Endothelial cell of umbilical vein (primary cell): ENCODE measurements at regions not wholly inside any gene's neighbourhood (a gene's known extent, or its start where the extent isn't known, plus 50 kb on each side); places are given as distances from the start of the nearest gene placed in this dataset.

ENCODE experiments used
- BruUV-seq: library from RNA; stranded (reverse); fragments of 400-500 nt; replicated peaks from 2 replicates; lab custom pipeline; 2021; lab: Mats Ljungman, UMichigan
- CTCF ChIA-PET: fragments of 300-600, 350-600 bp; sonication (Branson Sonifier 250); formaldehyde crosslinking; loops from one replicate; lab custom pipeline; 2021; ENCODE audit warnings: antibody characterized with exemption, inconsistent platforms; lab: Charles Lee
- POLR2A ChIA-PET: fragments of 300-600, 350-600 bp; sonication (Branson Sonifier 250); formaldehyde crosslinking; loops from one replicate; lab custom pipeline; 2021; ENCODE audit warnings: antibody characterized with exemption, inconsistent platforms; lab: Charles Lee
- DNase-seq: peaks from one replicate; pipeline ENCODE4 v3.0.0-alpha.2; 2011; ENCODE audit warnings: low read depth, low spot score
- FAIRE-seq: peaks from 2 replicates; lab custom pipeline; 2011; peaks lifted over from hg19 to GRCh38; lab: Jason Lieb, UNC
- H2AFZ ChIP-seq: 2 replicates; pipeline ENCODE4 v1.6.0; 2012; ENCODE audit warnings: low read depth, low read length, control low read depth, inconsistent platforms
- H3K27ac ChIP-seq: 2 replicates; pipeline ENCODE4 v1.5.1; 2011; ENCODE audit warnings: low read depth, mild to moderate bottlenecking, control low read depth, low read length, moderate library complexity; ENCODE audit not compliant: insufficient read depth
- H3K27me3 ChIP-seq, 2 experiments: 2 replicates each; pipeline versions ENCODE4 v1.6.0 to v1.6.1; 2011; ENCODE audit warnings: low read length in 2 of 2, mixed read lengths in 1 of 2; ENCODE audit not compliant: control insufficient read depth in 2 of 2, insufficient read depth in 2 of 2
- H3K36me3 ChIP-seq, 2 experiments: 2 replicates in 1 of 2; 3 replicates in 1 of 2; pipeline ENCODE4 v1.5.1; 2011; ENCODE audit warnings: low read length in 2 of 2, mild to moderate bottlenecking in 1 of 2, moderate library complexity in 1 of 2; ENCODE audit not compliant: control insufficient read depth in 2 of 2, insufficient read depth in 2 of 2; ENCODE audit errors: extremely low read depth in 1 of 2
- H3K4me1 ChIP-seq: 3 replicates; pipeline ENCODE4 v1.5.1; 2011; ENCODE audit warnings: mild to moderate bottlenecking, low read length; ENCODE audit not compliant: control insufficient read depth, insufficient read depth; ENCODE audit errors: extremely low read depth
- H3K4me2 ChIP-seq: 2 replicates; pipeline ENCODE4 v1.6.1; 2011; ENCODE audit warnings: low read length, control low read depth, mixed read lengths; ENCODE audit not compliant: insufficient read depth
- H3K4me3 ChIP-seq, 3 experiments: fragments of 200-600 bp in 1 of 3; sonication (generic), shearing (Covaris generic) in 1 of 3; replicated peaks in 1 of 3; 2 replicates each; pipeline ENCODE4 v1.5.1; 2011 to 2016; ENCODE audit warnings: control low read depth in 3 of 3, low read length in 3 of 3, mild to moderate bottlenecking in 2 of 3, inconsistent platforms in 1 of 3, low read depth in 1 of 3, moderate library complexity in 1 of 3; ENCODE audit not compliant: insufficient read depth in 1 of 3
- H3K79me2 ChIP-seq: 2 replicates; pipeline ENCODE4 v1.6.0; 2012; ENCODE audit warnings: low read length, inconsistent platforms; ENCODE audit not compliant: control insufficient read depth, insufficient read depth
- H3K9ac ChIP-seq: replicated peaks from 2 replicates; pipeline ENCODE3; 2011; ENCODE audit warnings: low read length, control low read depth; ENCODE audit not compliant: insufficient read depth; ENCODE audit errors: extremely low read depth
- H3K9me1 ChIP-seq: replicated peaks from 3 replicates; pipeline ENCODE4 v1.6.0; 2011; ENCODE audit warnings: mild to moderate bottlenecking, low read length; ENCODE audit not compliant: control insufficient read depth, insufficient read depth; ENCODE audit errors: extremely low read depth
- H3K9me3 ChIP-seq: replicated peaks from 2 replicates; pipeline ENCODE4 v1.5.1; 2012; ENCODE audit warnings: low read length, inconsistent platforms; ENCODE audit not compliant: control insufficient read depth, insufficient read depth
- H4K20me1 ChIP-seq: replicated peaks from 2 replicates; pipeline ENCODE3; 2011; ENCODE audit warnings: mild to moderate bottlenecking, low read length; ENCODE audit not compliant: control insufficient read depth, insufficient read depth; ENCODE audit errors: extremely low read depth
- EZH2 ChIP-seq: IDR thresholded peaks from 2 replicates; pipeline ENCODE4 v1.6.1; 2012; ENCODE audit warnings: borderline replicate concordance, low read depth, mild to moderate bottlenecking, moderate library complexity, low read length, inconsistent platforms; ENCODE audit not compliant: severe bottlenecking
- FOS ChIP-seq: IDR thresholded peaks from 2 replicates; pipeline ENCODE4 v1.6.1; 2011; ENCODE audit warnings: mild to moderate bottlenecking, low read length, moderate library complexity, borderline replicate concordance; ENCODE audit not compliant: insufficient read depth
- GATA2 ChIP-seq: IDR thresholded peaks from 2 replicates; pipeline ENCODE4 v1.7.0; 2011; ENCODE audit warnings: low read depth, mild to moderate bottlenecking, moderate library complexity, mixed read lengths, low read length; ENCODE audit not compliant: insufficient read length, insufficient read depth
- JUN ChIP-seq: IDR thresholded peaks from 2 replicates; pipeline ENCODE4 v1.6.1; 2011; ENCODE audit warnings: borderline replicate concordance, low read depth; ENCODE audit not compliant: insufficient read length, insufficient read depth
- MYC ChIP-seq: IDR thresholded peaks from one replicate; pipeline ENCODE4 v1.6.1; 2011; ENCODE audit warnings: mild to moderate bottlenecking, low read depth, low read length
- POLR2A ChIP-seq: IDR thresholded peaks from 2 replicates; pipeline ENCODE4 v1.6.1; 2012; ENCODE audit warnings: low read depth, mild to moderate bottlenecking, control low read depth, low read length
- POLR2AphosphoS5 ChIP-seq: IDR thresholded peaks from 2 replicates; pipeline ENCODE4 v1.6.1; 2012; ENCODE audit warnings: low read depth, mild to moderate bottlenecking, control low read depth, low read length, moderate library complexity; ENCODE audit not compliant: insufficient read depth
- dilution Hi-C: fragments of 300-500 bp; cut with MboI; formaldehyde crosslinking; loops from one replicate; pipeline ENCODE4 v1.15.0; 2019; ENCODE audit warnings: low sequenced_read_pairs; ENCODE audit not compliant: extremely low pct_ligation_motif_present
- intact Hi-C: fragments of 100-400 bp; cut with micrococcal nuclease; formaldehyde crosslinking; loops from one replicate; pipeline ENCODE4 v1.10.0; 2022
- TF ChIP-seq, protein P1 (sequence below), 2 donors: IDR thresholded peaks; 1 replicate in 1 of 2; 2 replicates in 1 of 2; pipeline ENCODE4 v1.5.1; 2011; ENCODE audit warnings: low read length in 2 of 2, mild to moderate bottlenecking in 2 of 2, moderate library complexity in 2 of 2, control low read depth in 1 of 2, inconsistent platforms in 1 of 2, low read depth in 1 of 2; ENCODE audit not compliant: insufficient read depth in 1 of 2; ENCODE audit errors: extremely low read depth in 1 of 2
- TF ChIP-seq, protein P2 (sequence below): IDR thresholded peaks from 2 replicates; pipeline ENCODE4 v1.6.1; 2011; ENCODE audit not compliant: insufficient read depth, insufficient read length

DNA sequence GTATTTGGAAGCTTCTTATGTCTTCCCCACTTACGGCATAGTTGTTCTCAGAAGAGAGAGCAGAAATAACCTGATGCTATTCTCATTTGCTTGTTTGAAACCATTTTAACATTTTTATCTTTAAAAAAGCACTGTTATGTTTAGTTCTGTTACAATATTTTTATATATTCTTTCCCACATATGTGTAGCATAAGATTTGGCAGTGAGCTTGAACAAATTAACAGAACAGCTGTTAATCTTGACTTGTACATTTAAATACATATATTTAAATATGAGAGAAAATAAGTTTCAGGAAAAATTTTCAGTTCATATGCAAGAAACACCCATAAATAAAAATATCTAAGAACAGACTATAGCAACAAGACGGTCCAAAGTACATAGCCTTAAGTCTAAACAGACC is 431.7 kb upstream of the IRAK1BP1 start:
- DNase-seq (no peak), FAIRE-seq (no peak)
- ChIA-PET POLR2A (no interaction called here), CTCF (interaction anchor here (0.9 to 2.0 kb wide), 4 partner anchors 24 to 375 kb away, joined by 3 to 11 read pairs (median 4); no protein-coding TSS in a partner anchor)
- no peak overlapping the region for H3K4me3 ChIP-seq
- intact Hi-C loops (loop anchor here (1.0 to 5.0 kb wide), 3 partner anchors 177 to 375 kb away; no protein-coding TSS in a partner anchor), dilution Hi-C loops (no loop called here)
- no peaks in the 10 kb centered on the region for H3K4me1 ChIP-seq
- no TSS peak for BruUV-seq
- H3K9me1 ChIP-seq: no peaks in the 10 kb centered on the region
- H3K9ac ChIP-seq: no peak overlapping the region
- no peaks in the 10 kb centered on the region for H3K27me3 ChIP-seq
- no peak for TF ChIP-seq FOS
- TF ChIP-seq, protein P1, sequence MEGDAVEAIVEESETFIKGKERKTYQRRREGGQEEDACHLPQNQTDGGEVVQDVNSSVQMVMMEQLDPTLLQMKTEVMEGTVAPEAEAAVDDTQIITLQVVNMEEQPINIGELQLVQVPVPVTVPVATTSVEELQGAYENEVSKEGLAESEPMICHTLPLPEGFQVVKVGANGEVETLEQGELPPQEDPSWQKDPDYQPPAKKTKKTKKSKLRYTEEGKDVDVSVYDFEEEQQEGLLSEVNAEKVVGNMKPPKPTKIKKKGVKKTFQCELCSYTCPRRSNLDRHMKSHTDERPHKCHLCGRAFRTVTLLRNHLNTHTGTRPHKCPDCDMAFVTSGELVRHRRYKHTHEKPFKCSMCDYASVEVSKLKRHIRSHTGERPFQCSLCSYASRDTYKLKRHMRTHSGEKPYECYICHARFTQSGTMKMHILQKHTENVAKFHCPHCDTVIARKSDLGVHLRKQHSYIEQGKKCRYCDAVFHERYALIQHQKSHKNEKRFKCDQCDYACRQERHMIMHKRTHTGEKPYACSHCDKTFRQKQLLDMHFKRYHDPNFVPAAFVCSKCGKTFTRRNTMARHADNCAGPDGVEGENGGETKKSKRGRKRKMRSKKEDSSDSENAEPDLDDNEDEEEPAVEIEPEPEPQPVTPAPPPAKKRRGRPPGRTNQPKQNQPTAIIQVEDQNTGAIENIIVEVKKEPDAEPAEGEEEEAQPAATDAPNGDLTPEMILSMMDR (IDR thresholded peaks at IDR 0.05; ENCODE audit: extremely low read depth in 1 of 2, insufficient read depth in 1 of 2, low read depth in 1 of 2, low read length in 2 of 2): no peak
- TF ChIP-seq MYC: no peak
- TF ChIP-seq GATA2: no peak
- no peak for TF ChIP-seq EZH2
- TF ChIP-seq POLR2A: no peak
- TF ChIP-seq, protein P2, sequence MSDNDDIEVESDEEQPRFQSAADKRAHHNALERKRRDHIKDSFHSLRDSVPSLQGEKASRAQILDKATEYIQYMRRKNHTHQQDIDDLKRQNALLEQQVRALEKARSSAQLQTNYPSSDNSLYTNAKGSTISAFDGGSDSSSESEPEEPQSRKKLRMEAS: no peak
- no peak for TF ChIP-seq POLR2AphosphoS5
- TF ChIP-seq JUN: no peak
- H3K9me3 ChIP-seq: no peaks in the 10 kb centered on the region
- no peak overlapping the region for H3K4me2 ChIP-seq
- H4K20me1 ChIP-seq: no peaks in the 10 kb centered on the region
- H3K79me2 ChIP-seq: no peaks in the 10 kb centered on the region
- H3K36me3 ChIP-seq: no peaks in the 10 kb centered on the region
- H3K27ac ChIP-seq: no peak overlapping the region
- H2AFZ ChIP-seq: no peak overlapping the region
